GM12891 (cell line): ENCODE measurements at regions not wholly inside any gene's neighbourhood (a gene's known extent, or its start where the extent isn't known, plus 50 kb on each side); places are given as distances from the start of the nearest gene placed in this dataset.

Experiments used
- PAX5 ChIP-seq: IDR thresholded peaks from 2 replicates; pipeline ENCODE4 v1.6.1; 2011; ENCODE audit warnings: low read length, moderate library complexity, mild to moderate bottlenecking; ENCODE audit not compliant: insufficient read depth, severe bottlenecking
- POLR2A ChIP-seq: IDR thresholded peaks from 2 replicates; pipeline ENCODE4 v1.6.1; 2011; ENCODE audit warnings: low read depth, low read length, control low read depth
- POLR2AphosphoS5 ChIP-seq: IDR thresholded peaks from 2 replicates; pipeline ENCODE4 v1.6.1; 2011; ENCODE audit warnings: low read depth, low read length, control low read depth
- POU2F2 ChIP-seq: IDR thresholded peaks from 2 replicates; pipeline ENCODE4 v1.6.1; 2011; ENCODE audit warnings: low read depth, mild to moderate bottlenecking, control low read depth, low read length, moderate library complexity
- SPI1 ChIP-seq: IDR thresholded peaks from 2 replicates; pipeline ENCODE4 v1.6.1; 2011; ENCODE audit warnings: low read depth, low read length, control low read depth
- TAF1 ChIP-seq: IDR thresholded peaks from 2 replicates; pipeline ENCODE4 v1.6.1; 2011; ENCODE audit warnings: low read depth, low read length, control low read depth

DNA sequence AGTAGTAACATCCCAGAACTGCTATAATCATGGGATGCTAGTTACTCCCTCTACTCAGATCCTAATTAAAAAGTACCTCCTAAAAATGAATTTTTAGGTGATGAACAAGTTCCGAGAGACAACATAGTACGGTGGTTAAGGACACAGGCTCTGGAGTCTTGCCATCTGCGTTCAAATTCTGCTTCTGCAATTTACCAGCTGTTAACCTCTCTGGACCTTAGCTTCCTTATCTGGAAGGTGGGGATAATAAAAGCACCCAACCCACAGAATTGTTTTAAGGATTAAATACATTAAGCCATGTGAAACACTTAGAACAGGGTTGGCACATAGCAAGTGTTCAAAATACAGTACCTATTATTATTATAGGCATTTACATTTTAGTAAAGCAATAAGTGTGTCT lies 77.5 kb upstream of the XPA start:
- TF ChIP-seq POLR2AphosphoS5 (no peak), POU2F2 (no peak), SPI1 (no peak), POLR2A (no peak), TAF1 (no peak), PAX5 (no peak)
